CD1c-positive myeloid dendritic cell (primary cell): ENCODE measurements at regions not wholly inside any gene's neighbourhood (a gene's known extent, or its start where the extent isn't known, plus 50 kb on each side); places are given as distances from the start of the nearest gene placed in this dataset.

ENCODE experiments used
- DNase-seq: peaks from one replicate; pipeline ENCODE4 v3.0.0-alpha.2; 2016; ENCODE audit errors: extremely low spot score

GRCh38 chr10:61096056-61096455, 152.1 kb upstream of the RHOBTB1 start:
- no peak for DNase-seq

- no peak for DNase-seq
Measured at GRCh38 chr10:61091531-61091930, 147.5 kb upstream of the RHOBTB1 start.

GRCh38 chr10:61089251-61089650, 145.3 kb upstream of the RHOBTB1 start:
- no peak for DNase-seq

GRCh38 chr10:61084493-61084892, 140.5 kb upstream of the RHOBTB1 start:
- DNase-seq: no peak

GRCh38 chr10:61081301-61081700, 137.3 kb upstream of the RHOBTB1 start:
- no peak for DNase-seq

GRCh38 chr10:61078542-61079275, 134.7 kb upstream of the RHOBTB1 start:
- no peak for DNase-seq

GRCh38 chr10:61076572-61077114, 132.7 kb upstream of the RHOBTB1 start:
- DNase-seq: no peak

GRCh38 chr10:61073391-61073790, 129.4 kb upstream of the RHOBTB1 start:
- DNase-seq: no peak

GRCh38 chr10:61071580-61071979, 127.6 kb upstream of the RHOBTB1 start:
- no peak for DNase-seq

- DNase-seq: no peak
Measured at GRCh38 chr10:61068471-61068870, 124.5 kb upstream of the RHOBTB1 start.

GRCh38 chr10:61067671-61068336, 123.8 kb upstream of the RHOBTB1 start:
- no peak for DNase-seq

GRCh38 chr10:61066661-61067344, 122.8 kb upstream of the RHOBTB1 start:
- no peak for DNase-seq

GRCh38 chr10:61065051-61065450, 121.1 kb upstream of the RHOBTB1 start:
- DNase-seq: no peak

GRCh38 chr10:61064356-61064755, 120.4 kb upstream of the RHOBTB1 start:
- DNase-seq: no peak

GRCh38 chr10:61063901-61064300, 119.9 kb upstream of the RHOBTB1 start:
- no peak for DNase-seq

GRCh38 chr10:61063034-61063433, 119.0 kb upstream of the RHOBTB1 start:
- DNase-seq: no peak

- no peak for DNase-seq
Measured at GRCh38 chr10:61061923-61062504, 118.0 kb upstream of the RHOBTB1 start.

GRCh38 chr10:61059636-61060035, 115.7 kb upstream of the RHOBTB1 start:
- no peak for DNase-seq

GRCh38 chr10:61052469-61053205, 108.7 kb upstream of the RHOBTB1 start:
- no peak for DNase-seq

- DNase-seq: no peak
Measured at GRCh38 chr10:61051344-61051743, 107.4 kb upstream of the RHOBTB1 start.

GRCh38 chr10:61050120-61050745, 106.2 kb upstream of the RHOBTB1 start:
- DNase-seq: no peak
